ENCODE measurements at regions not wholly inside any gene's neighbourhood (a gene's known extent, or its start where the extent isn't known, plus 50 kb on each side); places are given as distances from the start of the nearest gene placed in this dataset.

GRCh38 chr6:82750556-82750955 is 315.1 kb downstream of the UBE3D start:
- Histone ChIP-seq H3K4me1 (ENCODE audit: control insufficient read depth, insufficient read depth, low read length, poor library complexity, severe bottlenecking) (no peaks in the 10 kb centered on the region), H3K27me3 (ENCODE audit: control insufficient read depth, insufficient read depth, low read length) (no peaks in the 10 kb centered on the region), H3K9me3 (ENCODE audit: control insufficient read depth in 2 of 2, low read length in 2 of 2) (no peaks in the 10 kb centered on the region), H3K36me3 (ENCODE audit: control insufficient read depth, insufficient read depth, low read length) (no peaks in the 10 kb centered on the region), H3K4me3 (ENCODE audit: low read depth, low read length) (no peak overlapping the region), H3K27ac (ENCODE audit: insufficient read depth, low read length, poor library complexity, severe bottlenecking) (no peak overlapping the region)
- peaks cover 0 to 6% (median 0%) of the 10 kb centered on the region in 7 donors for H3K9me3 Mint-ChIP-seq
- DNase-seq (no peak), ATAC-seq (ENCODE audit: low read depth in 2 of 2) (no peak)
- H3K27me3 Mint-ChIP-seq, result no peaks in the 10 kb centered on the region
- no peaks in the 10 kb centered on the region for H3K4me1 Mint-ChIP-seq
- H3K27ac Mint-ChIP-seq, result no peak overlapping the region
- H3K4me3 Mint-ChIP-seq, result no peak overlapping the region
- no peaks in the 10 kb centered on the region for H3K36me3 Mint-ChIP-seq

DNA sequence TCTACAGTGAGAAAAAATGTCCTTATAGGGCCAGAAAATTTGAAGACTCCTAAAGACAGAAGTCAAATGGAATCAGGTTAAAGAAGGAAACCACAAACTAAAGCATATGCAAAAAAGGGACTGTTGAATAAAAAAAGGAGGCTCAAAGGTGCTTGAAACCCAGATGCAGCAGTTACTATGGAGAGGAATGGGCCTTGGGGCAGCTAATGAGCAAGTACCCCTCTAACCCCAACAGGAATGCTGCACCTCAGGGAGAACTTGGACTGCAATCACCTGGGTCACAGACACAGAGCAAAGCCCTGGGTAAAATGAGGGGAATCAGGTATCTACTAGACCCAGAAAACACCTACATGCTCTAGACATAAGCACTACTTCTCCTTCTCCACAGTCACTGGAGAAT is 313.9 kb downstream of the UBE3D start:
- no peak overlapping the region for H3K27ac Mint-ChIP-seq
- no peaks in the 10 kb centered on the region for H3K4me1 Mint-ChIP-seq
- Histone ChIP-seq H3K4me3 (ENCODE audit: low read depth, low read length) (no peak overlapping the region), H3K4me1 (ENCODE audit: control insufficient read depth, insufficient read depth, low read length, poor library complexity, severe bottlenecking) (no peaks in the 10 kb centered on the region), H3K9me3 (ENCODE audit: control insufficient read depth in 2 of 2, low read length in 2 of 2) (no peaks in the 10 kb centered on the region), H3K36me3 (ENCODE audit: control insufficient read depth, insufficient read depth, low read length) (no peaks in the 10 kb centered on the region), H3K27ac (ENCODE audit: insufficient read depth, low read length, poor library complexity, severe bottlenecking) (no peak overlapping the region), H3K27me3 (ENCODE audit: control insufficient read depth, insufficient read depth, low read length) (no peaks in the 10 kb centered on the region)
- no peaks in the 10 kb centered on the region for H3K27me3 Mint-ChIP-seq
- ATAC-seq (ENCODE audit: low read depth in 2 of 2) (no peak), DNase-seq (no peak)
- no peak overlapping the region for H3K4me3 Mint-ChIP-seq
- no peaks in the 10 kb centered on the region for H3K36me3 Mint-ChIP-seq
- H3K9me3 Mint-ChIP-seq, result peaks cover 0 to 6% (median 0%) of the 10 kb centered on the region in 7 donors

DNA sequence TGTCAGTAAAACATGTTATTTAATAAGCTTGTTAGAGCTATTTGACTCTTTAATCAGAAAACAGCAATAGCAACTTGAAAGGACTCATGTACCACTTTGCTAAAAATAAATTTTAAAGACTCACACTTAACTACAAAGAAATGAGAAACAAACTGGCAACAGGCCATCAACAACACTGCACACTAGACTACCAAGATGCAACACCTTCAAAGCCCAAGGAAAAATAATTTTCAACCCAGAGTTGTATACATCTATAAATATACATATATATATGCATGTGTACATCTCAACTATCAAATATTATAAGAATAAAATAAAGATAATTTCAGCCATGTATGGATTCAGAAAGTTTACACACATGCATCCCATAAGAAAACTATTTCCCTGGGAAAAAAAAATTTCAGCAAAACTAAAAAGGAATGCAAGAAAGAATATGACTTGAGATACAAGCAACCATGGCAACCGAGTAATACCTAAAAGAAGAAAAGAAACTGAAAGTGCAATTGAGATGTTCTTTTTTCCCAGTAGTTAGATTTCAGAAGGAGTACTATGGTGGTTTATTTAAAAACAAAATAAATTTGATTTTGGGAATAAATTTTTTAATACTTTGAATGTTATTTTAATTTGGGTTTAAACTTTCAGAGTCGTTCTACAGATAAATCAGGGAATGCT is 303.8 kb downstream of the UBE3D start:
- no peaks in the 10 kb centered on the region for H3K36me3 Mint-ChIP-seq
- H3K27me3 ChIP-seq (ENCODE audit: control insufficient read depth, insufficient read depth, low read length), result no peaks in the 10 kb centered on the region
- H3K9me3 Mint-ChIP-seq, result peaks cover 0 to 3% (median 1%) of the 10 kb centered on the region in 7 donors

GRCh38 chr6:82766476-82766875 is 299.2 kb downstream of the UBE3D start:
- ATAC-seq (ENCODE audit: low read depth in 2 of 2) (no peak), DNase-seq (no peak)
- no peaks in the 10 kb centered on the region for H3K9me3 ChIP-seq (ENCODE audit: control insufficient read depth in 2 of 2, low read length in 2 of 2)
- no peaks in the 10 kb centered on the region for H3K36me3 ChIP-seq (ENCODE audit: control insufficient read depth, insufficient read depth, low read length)
- H3K27ac ChIP-seq (ENCODE audit: insufficient read depth, low read length, poor library complexity, severe bottlenecking), result no peak overlapping the region
- H3K4me3 ChIP-seq (ENCODE audit: low read depth, low read length), result no peak overlapping the region
- Mint-ChIP-seq H3K4me3 (no peak overlapping the region), H3K4me1 (no peaks in the 10 kb centered on the region), H3K9me3 (peaks cover 0 to 3% (median 0%) of the 10 kb centered on the region in 7 donors), H3K36me3 (no peaks in the 10 kb centered on the region), H3K27ac (no peak overlapping the region), H3K27me3 (no peaks in the 10 kb centered on the region)
- no peaks in the 10 kb centered on the region for H3K27me3 ChIP-seq (ENCODE audit: control insufficient read depth, insufficient read depth, low read length)
- H3K4me1 ChIP-seq (ENCODE audit: control insufficient read depth, insufficient read depth, low read length, poor library complexity, severe bottlenecking), result no peaks in the 10 kb centered on the region

More for the DNA sequence above, 303.8 kb downstream of the UBE3D start:
- Mint-ChIP-seq H3K4me1 (no peaks in the 10 kb centered on the region), H3K27me3 (no peaks in the 10 kb centered on the region), H3K4me3 (no peak overlapping the region), H3K27ac (no peak overlapping the region)
- ATAC-seq (ENCODE audit: low read depth in 2 of 2) (no peak), DNase-seq (no peak)
- Histone ChIP-seq H3K4me1 (ENCODE audit: control insufficient read depth, insufficient read depth, low read length, poor library complexity, severe bottlenecking) (no peaks in the 10 kb centered on the region), H3K9me3 (ENCODE audit: control insufficient read depth in 2 of 2, low read length in 2 of 2) (no peaks in the 10 kb centered on the region), H3K4me3 (ENCODE audit: low read depth, low read length) (no peak overlapping the region), H3K36me3 (ENCODE audit: control insufficient read depth, insufficient read depth, low read length) (no peaks in the 10 kb centered on the region), H3K27ac (ENCODE audit: insufficient read depth, low read length, poor library complexity, severe bottlenecking) (no peak overlapping the region)

DNA sequence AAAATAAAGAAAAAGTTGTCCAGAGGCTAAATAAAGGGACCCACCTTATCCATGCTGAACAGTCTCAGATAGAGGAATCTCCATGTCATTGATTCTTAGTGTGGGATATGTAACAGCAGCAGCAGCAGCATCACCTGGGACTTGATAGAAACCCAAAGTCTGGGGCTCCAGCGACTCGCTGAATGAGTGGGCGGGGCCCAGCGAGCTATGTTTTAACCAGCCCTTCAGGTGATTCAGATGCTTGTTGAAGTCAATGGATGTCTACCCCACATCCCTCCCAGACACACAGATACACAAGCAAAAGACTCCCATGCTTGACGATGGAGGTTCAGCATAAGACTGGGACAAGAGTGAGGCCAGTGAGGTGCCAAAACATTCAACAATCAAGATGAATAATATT is 298.6 kb downstream of the UBE3D start:
- H3K4me3 Mint-ChIP-seq, result no peak overlapping the region

GRCh38 chr6:82767447-82767846 is 298.2 kb downstream of the UBE3D start:
- Mint-ChIP-seq H3K9me3 (peaks cover 0 to 3% (median 0%) of the 10 kb centered on the region in 7 donors), H3K27me3 (no peaks in the 10 kb centered on the region), H3K4me1 (no peaks in the 10 kb centered on the region), H3K27ac (no peak overlapping the region), H3K36me3 (no peaks in the 10 kb centered on the region), H3K4me3 (no peak overlapping the region)
- DNase-seq (no peak), ATAC-seq (ENCODE audit: low read depth in 2 of 2) (no peak)
- no peaks in the 10 kb centered on the region for H3K4me1 ChIP-seq (ENCODE audit: control insufficient read depth, insufficient read depth, low read length, poor library complexity, severe bottlenecking)
- H3K4me3 ChIP-seq (ENCODE audit: low read depth, low read length), result no peak overlapping the region
- no peak overlapping the region for H3K27ac ChIP-seq (ENCODE audit: insufficient read depth, low read length, poor library complexity, severe bottlenecking)
- no peaks in the 10 kb centered on the region for H3K9me3 ChIP-seq (ENCODE audit: control insufficient read depth in 2 of 2, low read length in 2 of 2)
- no peaks in the 10 kb centered on the region for H3K27me3 ChIP-seq (ENCODE audit: control insufficient read depth, insufficient read depth, low read length)
- H3K36me3 ChIP-seq (ENCODE audit: control insufficient read depth, insufficient read depth, low read length), result no peaks in the 10 kb centered on the region

More for the DNA sequence above, 298.6 kb downstream of the UBE3D start:
- peaks cover 0 to 3% (median 0%) of the 10 kb centered on the region in 7 donors for H3K9me3 Mint-ChIP-seq
- no peaks in the 10 kb centered on the region for H3K36me3 Mint-ChIP-seq
- DNase-seq (no peak), ATAC-seq (ENCODE audit: low read depth in 2 of 2) (no peak)
- no peak overlapping the region for H3K27ac Mint-ChIP-seq
- no peaks in the 10 kb centered on the region for H3K27me3 Mint-ChIP-seq
- no peak overlapping the region for H3K4me3 ChIP-seq (ENCODE audit: low read depth, low read length)
- H3K36me3 ChIP-seq (ENCODE audit: control insufficient read depth, insufficient read depth, low read length), result no peaks in the 10 kb centered on the region
- no peaks in the 10 kb centered on the region for H3K4me1 ChIP-seq (ENCODE audit: control insufficient read depth, insufficient read depth, low read length, poor library complexity, severe bottlenecking)
- no peak overlapping the region for H3K27ac ChIP-seq (ENCODE audit: insufficient read depth, low read length, poor library complexity, severe bottlenecking)
- no peaks in the 10 kb centered on the region for H3K27me3 ChIP-seq (ENCODE audit: control insufficient read depth, insufficient read depth, low read length)
- no peaks in the 10 kb centered on the region for H3K9me3 ChIP-seq (ENCODE audit: control insufficient read depth in 2 of 2, low read length in 2 of 2)
- H3K4me1 Mint-ChIP-seq, result no peaks in the 10 kb centered on the region

DNA sequence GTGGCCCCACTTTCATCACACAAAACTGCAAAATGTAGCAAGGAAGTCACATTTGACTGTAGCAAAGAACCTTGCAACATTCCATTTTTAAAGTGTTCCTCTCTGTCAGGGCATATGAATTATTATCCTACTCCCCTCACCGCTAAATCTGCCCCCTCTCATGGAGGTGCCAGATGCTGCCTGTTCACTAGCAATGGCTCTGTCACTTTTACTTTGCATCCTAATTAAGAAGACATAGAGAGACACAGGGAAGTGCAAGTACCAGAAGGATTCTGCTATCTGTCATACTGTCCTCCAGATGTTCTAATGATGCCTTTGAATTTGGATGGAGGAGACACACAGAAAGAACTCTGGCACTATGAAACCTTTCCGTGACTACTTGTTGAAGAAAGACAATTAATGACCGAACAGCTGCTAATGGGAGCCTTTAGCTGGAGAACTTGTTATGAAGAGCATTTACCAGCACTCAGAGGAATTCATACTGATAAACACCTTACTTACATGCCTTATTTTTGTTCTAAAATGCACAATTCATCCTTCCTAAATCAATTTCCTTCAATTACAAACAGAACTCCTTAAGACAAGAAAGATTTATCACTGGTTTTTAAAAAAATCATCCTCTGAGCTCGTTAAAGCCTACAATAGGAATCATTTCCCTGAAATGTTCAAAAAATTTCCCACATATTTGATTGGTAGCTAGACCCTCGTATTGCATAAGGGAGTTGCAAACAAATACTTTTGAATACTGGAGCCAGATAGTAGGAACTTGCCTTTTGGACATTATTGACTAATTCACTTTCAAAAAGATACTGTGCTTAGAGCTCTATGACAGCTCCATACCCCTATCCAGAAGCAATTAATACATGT is 292.6 kb downstream of the UBE3D start:
- Histone ChIP-seq H3K36me3 (ENCODE audit: control insufficient read depth, insufficient read depth, low read length) (no peaks in the 10 kb centered on the region), H3K4me1 (ENCODE audit: control insufficient read depth, insufficient read depth, low read length, poor library complexity, severe bottlenecking) (no peaks in the 10 kb centered on the region), H3K27ac (ENCODE audit: insufficient read depth, low read length, poor library complexity, severe bottlenecking) (no peak overlapping the region), H3K27me3 (ENCODE audit: control insufficient read depth, insufficient read depth, low read length) (no peaks in the 10 kb centered on the region), H3K9me3 (ENCODE audit: control insufficient read depth in 2 of 2, low read length in 2 of 2) (no peaks in the 10 kb centered on the region), H3K4me3 (ENCODE audit: low read depth, low read length) (no peak overlapping the region)
- Mint-ChIP-seq H3K4me3 (no peak overlapping the region), H3K27me3 (no peaks in the 10 kb centered on the region), H3K4me1 (no peaks in the 10 kb centered on the region), H3K36me3 (no peaks in the 10 kb centered on the region), H3K27ac (no peak overlapping the region), H3K9me3 (peaks cover 0 to 3% (median 0%) of the 10 kb centered on the region in 7 donors)
- DNase-seq (no peak), ATAC-seq (ENCODE audit: low read depth in 2 of 2) (no peak)
